GM06990 (cell line): ENCODE measurements at regions not wholly inside any gene's neighbourhood (a gene's known extent, or its start where the extent isn't known, plus 50 kb on each side); places are given as distances from the start of the nearest gene placed in this dataset.

Experiments used
- DNase-seq: peaks from one replicate; pipeline ENCODE4 v3.0.0-alpha.2; 2011; ENCODE audit not compliant: insufficient read length; ENCODE audit errors: extremely low read depth
- H3K27me3 ChIP-seq: replicated peaks from 2 replicates; pipeline ENCODE4 v1.6.0; 2011; ENCODE audit warnings: low read length; ENCODE audit not compliant: control insufficient read depth, insufficient read depth
- H3K36me3 ChIP-seq: 2 replicates; pipeline ENCODE4 v1.5.1; 2011; ENCODE audit warnings: low read length; ENCODE audit not compliant: control insufficient read depth, insufficient read depth
- H3K4me3 ChIP-seq: replicated peaks from 2 replicates; pipeline ENCODE4 v1.5.1; 2011; ENCODE audit warnings: low read depth, mild to moderate bottlenecking, control low read depth, low read length
- TF ChIP-seq, protein P1 (sequence below): IDR thresholded peaks from 2 replicates; pipeline ENCODE4 v1.5.1; 2011; ENCODE audit warnings: low read length, control low read depth, mild to moderate bottlenecking, inconsistent platforms; ENCODE audit not compliant: insufficient read depth, poor library complexity, severe bottlenecking

DNA sequence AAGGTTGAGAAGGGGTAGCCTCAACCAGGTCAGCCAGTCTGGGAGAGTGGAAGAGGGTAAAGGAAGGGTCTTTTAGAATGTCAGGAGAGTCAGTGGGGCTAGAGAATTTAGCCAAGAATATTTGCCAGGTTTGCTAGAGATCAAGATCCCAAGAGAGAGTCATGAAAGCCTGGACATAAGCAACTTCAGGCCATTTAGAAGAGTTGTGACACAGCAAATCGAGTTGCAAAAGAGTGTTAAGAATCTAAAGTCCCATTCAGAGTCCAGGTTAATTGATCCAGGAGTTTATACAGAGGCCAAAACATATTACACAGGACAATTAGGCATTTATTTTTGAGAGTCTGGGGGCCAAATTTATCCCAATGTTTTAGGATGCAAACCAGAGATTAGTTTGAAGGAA lies 1260.1 kb upstream of the ACO1 start:
- Histone ChIP-seq H3K27me3 (no peaks in the 10 kb centered on the region), H3K4me3 (no peak overlapping the region), H3K36me3 (no peaks in the 10 kb centered on the region)
- no peak for DNase-seq
- TF ChIP-seq, protein P1, sequence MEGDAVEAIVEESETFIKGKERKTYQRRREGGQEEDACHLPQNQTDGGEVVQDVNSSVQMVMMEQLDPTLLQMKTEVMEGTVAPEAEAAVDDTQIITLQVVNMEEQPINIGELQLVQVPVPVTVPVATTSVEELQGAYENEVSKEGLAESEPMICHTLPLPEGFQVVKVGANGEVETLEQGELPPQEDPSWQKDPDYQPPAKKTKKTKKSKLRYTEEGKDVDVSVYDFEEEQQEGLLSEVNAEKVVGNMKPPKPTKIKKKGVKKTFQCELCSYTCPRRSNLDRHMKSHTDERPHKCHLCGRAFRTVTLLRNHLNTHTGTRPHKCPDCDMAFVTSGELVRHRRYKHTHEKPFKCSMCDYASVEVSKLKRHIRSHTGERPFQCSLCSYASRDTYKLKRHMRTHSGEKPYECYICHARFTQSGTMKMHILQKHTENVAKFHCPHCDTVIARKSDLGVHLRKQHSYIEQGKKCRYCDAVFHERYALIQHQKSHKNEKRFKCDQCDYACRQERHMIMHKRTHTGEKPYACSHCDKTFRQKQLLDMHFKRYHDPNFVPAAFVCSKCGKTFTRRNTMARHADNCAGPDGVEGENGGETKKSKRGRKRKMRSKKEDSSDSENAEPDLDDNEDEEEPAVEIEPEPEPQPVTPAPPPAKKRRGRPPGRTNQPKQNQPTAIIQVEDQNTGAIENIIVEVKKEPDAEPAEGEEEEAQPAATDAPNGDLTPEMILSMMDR, result no peak

DNA sequence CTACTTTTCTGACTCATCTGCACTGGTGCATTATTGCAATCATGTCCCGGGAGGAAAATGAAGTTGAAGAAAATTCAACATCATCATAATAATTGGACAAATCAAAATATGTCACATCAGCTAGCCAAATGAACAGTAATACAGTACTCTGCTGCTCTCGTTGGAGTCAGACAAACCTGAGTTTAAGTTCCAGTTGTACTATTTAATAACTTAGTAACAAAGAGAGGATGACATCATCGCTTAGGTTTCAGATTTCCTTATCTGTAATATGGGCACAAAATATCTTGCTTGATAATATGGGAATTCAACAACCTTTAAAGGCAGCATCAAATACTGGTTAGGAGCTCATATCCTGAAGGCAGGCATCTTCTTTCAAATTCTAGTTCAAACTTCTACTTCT lies 1248.9 kb upstream of the ACO1 start:
- DNase-seq, result no peak
- Histone ChIP-seq H3K4me3 (no peak overlapping the region), H3K36me3 (no peaks in the 10 kb centered on the region), H3K27me3 (no peaks in the 10 kb centered on the region)
- TF ChIP-seq, protein P1, result no peak

DNA sequence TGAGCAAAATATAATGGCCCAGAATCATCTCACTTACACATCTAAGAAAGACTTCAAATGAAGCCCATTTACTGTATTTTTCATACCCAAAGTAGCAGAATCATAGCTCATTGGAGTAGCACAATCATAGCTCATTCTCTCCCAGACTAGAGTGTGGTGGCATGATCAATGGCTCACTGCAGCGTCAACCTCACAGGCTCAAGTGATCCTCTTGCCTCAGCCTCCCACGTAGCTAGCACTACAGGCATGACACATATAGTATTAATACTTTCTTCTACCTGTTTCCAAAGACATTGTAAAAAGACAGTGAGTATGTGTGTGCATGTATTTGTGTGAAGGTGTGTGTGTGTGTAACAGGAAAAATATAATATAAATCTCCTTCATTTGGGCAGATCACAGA lies 1247.9 kb upstream of the ACO1 start:
- Histone ChIP-seq H3K36me3 (no peaks in the 10 kb centered on the region), H3K27me3 (no peaks in the 10 kb centered on the region), H3K4me3 (no peak overlapping the region)
- no peak for DNase-seq
- TF ChIP-seq, protein P1, result no peak

DNA sequence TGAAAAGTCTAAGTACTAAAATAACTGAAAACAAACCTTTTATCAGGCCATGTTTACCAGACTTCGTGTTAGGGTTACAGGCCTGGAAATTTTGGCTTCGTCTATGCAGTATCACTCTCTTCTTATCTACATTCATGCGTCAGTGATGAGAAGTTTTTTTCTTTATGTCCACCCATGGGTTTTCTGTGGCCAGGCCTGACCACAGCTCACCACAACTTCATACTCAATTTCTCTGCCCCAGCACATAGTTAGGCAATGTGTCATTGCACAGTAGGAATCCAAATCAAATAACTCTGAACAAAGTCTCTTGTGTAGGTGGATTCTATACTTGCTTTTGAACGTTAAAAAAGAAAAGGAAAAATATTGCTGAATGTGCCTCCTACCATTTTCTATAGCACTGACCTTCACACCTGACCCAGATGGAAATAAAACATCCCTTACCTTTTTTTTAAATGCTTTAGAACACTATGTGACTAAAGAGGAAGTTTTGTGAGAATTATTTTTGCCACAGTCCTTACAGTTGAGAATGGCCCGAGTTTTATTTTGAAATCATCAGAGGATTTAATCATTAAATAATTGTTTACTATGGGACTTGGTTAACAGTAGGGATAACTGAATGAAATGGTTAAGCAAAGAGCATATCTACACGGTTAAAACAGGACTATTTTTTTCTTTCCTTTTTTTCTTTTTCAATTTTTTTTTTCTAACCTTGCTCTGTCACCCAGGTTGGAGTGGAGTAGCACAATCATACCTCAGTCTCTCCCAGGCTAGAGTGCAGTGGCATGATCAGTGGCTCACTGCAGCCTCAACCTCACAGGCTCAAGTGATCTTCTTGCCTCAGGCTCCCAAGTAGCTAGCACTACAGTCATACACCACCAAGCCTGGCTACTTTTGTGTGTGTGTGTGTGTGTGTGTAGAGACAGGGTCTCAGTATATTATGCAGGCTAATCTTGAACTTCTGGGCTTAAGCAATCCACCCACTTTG lies 1247.0 kb upstream of the ACO1 start:
- no peaks in the 10 kb centered on the region for H3K27me3 ChIP-seq
- H3K36me3 ChIP-seq, result no peaks in the 10 kb centered on the region
- no peak for DNase-seq
- no peak overlapping the region for H3K4me3 ChIP-seq
- TF ChIP-seq, protein P1, result no peak

DNA sequence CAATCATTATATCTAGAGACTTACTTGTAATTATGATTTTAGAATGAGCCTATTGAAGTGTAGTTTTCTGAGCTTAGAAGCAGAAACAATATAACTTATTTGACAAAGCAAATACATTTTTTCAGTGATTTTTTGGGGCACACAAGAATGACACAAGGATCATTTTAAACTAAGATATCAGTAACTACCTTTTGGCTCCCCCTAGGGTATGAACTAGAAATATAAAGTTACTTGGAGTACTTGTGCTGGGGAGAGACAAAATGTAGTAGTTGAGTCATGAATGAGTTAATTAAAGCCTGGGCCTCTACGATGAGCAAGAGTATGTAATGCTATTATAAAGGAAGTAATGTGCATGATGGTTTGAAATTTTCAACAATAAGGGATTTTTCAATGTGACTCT lies 1244.1 kb upstream of the ACO1 start:
- Histone ChIP-seq H3K4me3 (no peak overlapping the region), H3K27me3 (no peaks in the 10 kb centered on the region), H3K36me3 (no peaks in the 10 kb centered on the region)
- TF ChIP-seq, protein P1, result peak; percentile 34
- no peak for DNase-seq
